WTC11 (cell line): ENCODE measurements at regions not wholly inside any gene's neighbourhood (a gene's known extent, or its start where the extent isn't known, plus 50 kb on each side); places are given as distances from the start of the nearest gene placed in this dataset.

Experiments used
- ATAC-seq: fragments of 200-7000 bp; cut with Tn5 transposase; 2 replicates; pipeline ENCODE4 v1.10.0; 2021; ENCODE audit warnings: mild to moderate bottlenecking, moderate library complexity
- CTCF ChIA-PET: fragments of 300-600 bp; sonication (Branson Sonifier 250); formaldehyde crosslinking; loops from one replicate; lab custom pipeline; 2021; ENCODE audit warnings: antibody characterized with exemption; lab: Charles Lee
- POLR2A ChIA-PET: fragments of 350-600 bp; sonication (Branson Sonifier 250); formaldehyde crosslinking; loops from one replicate; lab custom pipeline; 2021; ENCODE audit warnings: antibody characterized with exemption; lab: Charles Lee
- DNase-seq: peaks from one replicate; pipeline ENCODE4 v3.0.0; 2021; ENCODE audit warnings: low spot score
- H3K27ac Mint-ChIP-seq: 2 replicates; pipeline ENCODE4 v1.8.0; 2021; ENCODE audit warnings: mixed read lengths
- H3K27me3 Mint-ChIP-seq: 2 replicates; pipeline ENCODE4 v1.8.0; 2021; ENCODE audit warnings: low read depth, mild to moderate bottlenecking, moderate library complexity, mixed read lengths
- H3K36me3 Mint-ChIP-seq: 2 replicates; pipeline ENCODE4 v1.8.0; 2021; ENCODE audit warnings: mixed read lengths
- H3K4me1 Mint-ChIP-seq: 2 replicates; pipeline ENCODE4 v1.8.0; 2022; ENCODE audit warnings: mixed read lengths
- H3K4me3 Mint-ChIP-seq: 2 replicates; pipeline ENCODE4 v1.8.0; 2021; ENCODE audit warnings: mild to moderate bottlenecking, moderate library complexity, mixed read lengths
- H3K9me3 Mint-ChIP-seq: 2 replicates; pipeline ENCODE4 v1.8.0; 2021; ENCODE audit warnings: mixed read lengths
- ATF2 ChIP-seq: sonication (generic); formaldehyde crosslinking; IDR thresholded peaks from 2 replicates; pipeline ENCODE4 v1.8.1; 2022; ENCODE audit warnings: low read depth, missing genetic modification reagents, borderline replicate concordance
- CREB1 ChIP-seq: sonication (generic); formaldehyde crosslinking; IDR thresholded peaks from 2 replicates; pipeline ENCODE4 v1.8.0; 2023; ENCODE audit warnings: mild to moderate bottlenecking, missing genetic modification reagents
- E2F4 ChIP-seq: sonication (generic); formaldehyde crosslinking; IDR thresholded peaks from 2 replicates; pipeline ENCODE4 v1.8.1; 2022; ENCODE audit warnings: low read depth, mild to moderate bottlenecking, moderate library complexity, missing genetic modification reagents, borderline replicate concordance
- EMX1 ChIP-seq: fragments of 250-450 bp; sonication (Bioruptor Pico); IDR thresholded peaks from 2 replicates; pipeline ENCODE4 v1.8.0; 2021; ENCODE audit warnings: mild to moderate bottlenecking
- ESRRA ChIP-seq: sonication (generic); formaldehyde crosslinking; IDR thresholded peaks from 2 replicates; pipeline ENCODE4 v1.8.1; 2022; ENCODE audit warnings: mild to moderate bottlenecking, missing genetic modification reagents, borderline replicate concordance
- FOXJ3 ChIP-seq: sonication (generic); formaldehyde crosslinking; IDR thresholded peaks from 2 replicates; pipeline ENCODE4 v1.9.0; 2021; ENCODE audit warnings: missing genetic modification reagents, mild to moderate bottlenecking, borderline replicate concordance
- IRF1 ChIP-seq: sonication (generic); formaldehyde crosslinking; IDR thresholded peaks from 2 replicates; pipeline ENCODE4 v1.8.0; 2023; ENCODE audit warnings: missing genetic modification reagents
- JUN ChIP-seq: sonication (generic); formaldehyde crosslinking; IDR thresholded peaks from 2 replicates; pipeline ENCODE4 v1.8.0; 2023; ENCODE audit warnings: mild to moderate bottlenecking, missing genetic modification reagents
- MXD4 ChIP-seq: fragments of 250-450 bp; sonication (Bioruptor Pico); IDR thresholded peaks from 2 replicates; pipeline ENCODE4 v1.8.0; 2021; ENCODE audit warnings: mild to moderate bottlenecking, moderate library complexity, borderline replicate concordance
- NFATC4 ChIP-seq: fragments of 250-450 bp; sonication (Bioruptor Pico); IDR thresholded peaks from 2 replicates; pipeline ENCODE4 v1.9.0; 2021; ENCODE audit warnings: mild to moderate bottlenecking
- NR1H2 ChIP-seq: sonication (generic); formaldehyde crosslinking; IDR thresholded peaks from 2 replicates; pipeline ENCODE4 v1.9.0; 2021; ENCODE audit warnings: mild to moderate bottlenecking, moderate library complexity, missing genetic modification reagents
- NR3C1 ChIP-seq: sonication (generic); formaldehyde crosslinking; conservative IDR thresholded peaks from 2 replicates; pipeline ENCODE4 v1.8.1; 2023; ENCODE audit warnings: low read depth, mild to moderate bottlenecking, missing genetic modification reagents
- SMAD3 ChIP-seq: sonication (generic); formaldehyde crosslinking; IDR thresholded peaks from 2 replicates; pipeline ENCODE4 v1.8.0; 2022; ENCODE audit warnings: missing genetic modification reagents, mild to moderate bottlenecking, borderline replicate concordance
- SOX15 ChIP-seq: fragments of 250-450 bp; sonication (Bioruptor Pico); IDR thresholded peaks from 2 replicates; pipeline ENCODE4 v1.9.0; 2021; ENCODE audit warnings: mild to moderate bottlenecking
- STAT6 ChIP-seq: sonication (generic); formaldehyde crosslinking; conservative IDR thresholded peaks from 2 replicates; pipeline ENCODE4 v1.8.1; 2023; ENCODE audit warnings: mild to moderate bottlenecking, low read depth, missing genetic modification reagents, moderate library complexity
- TEAD4 ChIP-seq: sonication (generic); formaldehyde crosslinking; IDR thresholded peaks from 2 replicates; pipeline ENCODE4 v1.8.0; 2022; ENCODE audit warnings: mild to moderate bottlenecking, missing genetic modification reagents
- USF1 ChIP-seq: sonication (generic); formaldehyde crosslinking; IDR thresholded peaks from 2 replicates; pipeline ENCODE4 v1.8.0; 2022; ENCODE audit warnings: mild to moderate bottlenecking, missing genetic modification reagents
- ZMAT4 ChIP-seq: fragments of 250-450 bp; sonication (Bioruptor Pico); IDR thresholded peaks from 2 replicates; pipeline ENCODE4 v1.9.0; 2021; ENCODE audit warnings: mild to moderate bottlenecking
- ZNF138 ChIP-seq: sonication (generic); formaldehyde crosslinking; conservative IDR thresholded peaks from 2 replicates; pipeline ENCODE4 v1.8.1; 2022; ENCODE audit warnings: mild to moderate bottlenecking, moderate library complexity, missing genetic modification reagents
- ZNF263 ChIP-seq: sonication (generic); formaldehyde crosslinking; IDR thresholded peaks from 2 replicates; pipeline ENCODE4 v1.8.1; 2022; ENCODE audit warnings: low read depth, mild to moderate bottlenecking, moderate library complexity, missing genetic modification reagents
- ZNF317 ChIP-seq: sonication (generic); formaldehyde crosslinking; IDR thresholded peaks from 2 replicates; pipeline ENCODE4 v1.8.1; 2023; ENCODE audit warnings: low read depth, mild to moderate bottlenecking, moderate library complexity, missing genetic modification reagents, borderline replicate concordance
- ZNF423 ChIP-seq: fragments of 250-450 bp; sonication (Bioruptor Pico); IDR thresholded peaks from 2 replicates; pipeline ENCODE4 v2.1.2; 2022; ENCODE audit warnings: mild to moderate bottlenecking, moderate library complexity
- ZNF532 ChIP-seq: fragments of 250-450 bp; sonication (Bioruptor Pico); IDR thresholded peaks from 2 replicates; pipeline ENCODE4 v1.9.0; 2021; ENCODE audit warnings: mild to moderate bottlenecking, borderline replicate concordance

GRCh38 chr6:74408844-74409243, 712.8 kb downstream of the CD109 start (continued):
- TF ChIP-seq IRF1, result no peak

- Mint-ChIP-seq H3K4me1 (no peaks in the 10 kb centered on the region), H3K36me3 (no peaks in the 10 kb centered on the region), H3K27me3 (no peaks in the 10 kb centered on the region), H3K27ac (no peak overlapping the region), H3K4me3 (no peak overlapping the region), H3K9me3 (peaks cover 23% of the 10 kb centered on the region)
- ChIA-PET POLR2A (no interaction called here), CTCF (no interaction called here)
- TF ChIP-seq NR3C1 (no peak), STAT6 (CRISPR knock-in tag) (no peak), MXD4 (CRISPR knock-in tag) (no peak), NR1H2 (CRISPR knock-in tag) (no peak), ATF2 (CRISPR knock-in tag) (no peak), EMX1 (CRISPR knock-in tag) (no peak), ZNF138 (CRISPR knock-in tag) (no peak), E2F4 (CRISPR knock-in tag) (no peak), ZNF532 (CRISPR knock-in tag) (no peak)
- DNase-seq (no peak), ATAC-seq (no peak)
Observed at GRCh38 chr6:74404366-74404765, 708.4 kb downstream of the CD109 start.

- CTCF ChIA-PET, result no interaction called here
- H3K27me3 Mint-ChIP-seq, result no peaks in the 10 kb centered on the region
- H3K4me3 Mint-ChIP-seq, result no peak overlapping the region
- H3K9me3 Mint-ChIP-seq, result peaks cover 23% of the 10 kb centered on the region
- no peaks in the 10 kb centered on the region for H3K36me3 Mint-ChIP-seq
- peaks cover 2% of the 10 kb centered on the region; the same call in 1 of the 2 replicates for H3K4me1 Mint-ChIP-seq
- H3K27ac Mint-ChIP-seq, result no peak overlapping the region
- ATAC-seq (no peak), DNase-seq (no peak)
- POLR2A ChIA-PET, result no interaction called here
- TF ChIP-seq TEAD4 (CRISPR knock-in tag) (no peak), ZMAT4 (no peak), ZNF263 (no peak), NFATC4 (CRISPR knock-in tag) (no peak), ZNF317 (CRISPR knock-in tag) (no peak), ESRRA (CRISPR knock-in tag) (no peak), JUN (CRISPR knock-in tag) (no peak), CREB1 (CRISPR knock-in tag) (no peak), FOXJ3 (CRISPR knock-in tag) (no peak), SMAD3 (CRISPR knock-in tag) (no peak), SOX15 (CRISPR knock-in tag) (no peak), ZNF423 (no peak), USF1 (CRISPR knock-in tag) (no peak)
Observed at GRCh38 chr6:74402781-74403180, 706.8 kb downstream of the CD109 start.
